K562 (cell line): ENCODE measurements at regions not wholly inside any gene's neighbourhood (a gene's known extent, or its start where the extent isn't known, plus 50 kb on each side); places are given as distances from the start of the nearest gene placed in this dataset.

Experiments used
- ATAC-seq: fragments of 200-7000 bp; cut with Tn5 transposase; 3 replicates; pipeline ENCODE4 v1.9.1; 2020; ENCODE audit warnings: moderate library complexity
- BruUV-seq: library from RNA; stranded (reverse); fragments of 400-500 nt; replicated peaks from 2 replicates; lab custom pipeline; 2021; lab: Mats Ljungman, UMichigan
- CTCF ChIA-PET: fragments of 300-600 bp; formaldehyde crosslinking; extraction: SDS; loops from one replicate; lab custom pipeline; 2021; ENCODE audit warnings: low intra/inter-chr PET ratio; lab: Yijun Ruan, JAX
- POLR2A ChIA-PET: fragments of 300-600, 350-650 bp; sonication (Branson Sonifier 250); formaldehyde crosslinking; extraction: SDS; loops from one replicate; lab custom pipeline; 2021; ENCODE audit warnings: antibody characterized with exemption, inconsistent platforms; lab: Yijun Ruan, JAX
- DNase-seq, 4 experiments: peaks; one replicate each; pipeline versions ENCODE4 v3.0.0 to v3.0.0-alpha.2; 2011 to 2018; ENCODE audit warnings: low spot score in 3 of 4, mixed read lengths in 3 of 4; ENCODE audit errors: extremely low read depth in 1 of 4
- FAIRE-seq: peaks from 2 replicates; lab custom pipeline; 2011; peaks lifted over from hg19 to GRCh38; lab: Jason Lieb, UNC
- H2AFZ ChIP-seq: 2 replicates; pipeline ENCODE4 v1.6.0; 2011; ENCODE audit warnings: low read depth, low read length, control low read depth, inconsistent platforms
- H3K27ac ChIP-seq: fragments of 200-600 bp; 3 replicates; pipeline ENCODE4 v1.8.0; 2011; ENCODE audit warnings: low read depth, mild to moderate bottlenecking, control low read depth, inconsistent platforms, low read length, moderate library complexity, mixed read lengths; ENCODE audit errors: extremely low read depth
- H3K27me3 ChIP-seq, 2 experiments: fragments of 300-600 bp in 1 of 2; 2 replicates in 1 of 2; 3 replicates in 1 of 2; pipeline versions ENCODE4 v1.6.0 to v1.8.0; 2011; ENCODE audit warnings: inconsistent platforms in 2 of 2, low read length in 2 of 2, mild to moderate bottlenecking in 1 of 2, mixed read lengths in 1 of 2, moderate library complexity in 1 of 2; ENCODE audit not compliant: control insufficient read depth in 2 of 2, insufficient read depth in 2 of 2
- H3K36me3 ChIP-seq: fragments of 300-600 bp; 3 replicates; pipeline ENCODE4 v1.8.0; 2011; ENCODE audit warnings: mild to moderate bottlenecking, low read length, inconsistent platforms; ENCODE audit not compliant: control insufficient read depth, insufficient read depth
- H3K4me1 ChIP-seq, 2 experiments: fragments of 200-600 bp in 1 of 2; replicated peaks in 1 of 2; 2 replicates in 1 of 2; 3 replicates in 1 of 2; pipeline versions ENCODE4 v1.5.1 to v1.8.0; 2011; ENCODE audit warnings: inconsistent platforms in 2 of 2, low read length in 2 of 2, mild to moderate bottlenecking in 1 of 2, mixed read lengths in 1 of 2, moderate library complexity in 1 of 2; ENCODE audit not compliant: control insufficient read depth in 2 of 2, insufficient read depth in 2 of 2
- H3K4me2 ChIP-seq: 2 replicates; pipeline ENCODE4 v1.6.1; 2011; ENCODE audit warnings: low read length, control low read depth, inconsistent platforms, mixed read lengths; ENCODE audit not compliant: insufficient read depth
- H3K4me3 ChIP-seq: fragments of 200-600 bp; sonication (generic), shearing (Covaris generic); 2 replicates; pipeline ENCODE4 v1.5.1; 2016; ENCODE audit warnings: control low read depth, inconsistent platforms
- H3K79me2 ChIP-seq: fragments of 200-600 bp; 3 replicates; pipeline ENCODE4 v1.8.0; 2011; ENCODE audit warnings: low read length, inconsistent platforms; ENCODE audit not compliant: control insufficient read depth, insufficient read depth
- H3K9ac ChIP-seq, 2 experiments: 2 replicates each; pipeline versions ENCODE4 v1.6.0 to v1.6.1; 2011; ENCODE audit warnings: low read depth in 2 of 2, low read length in 2 of 2, control low read depth in 1 of 2, inconsistent platforms in 1 of 2, mild to moderate bottlenecking in 1 of 2, mixed read lengths in 1 of 2; ENCODE audit not compliant: insufficient read depth in 1 of 2
- H3K9me1 ChIP-seq: one replicate; pipeline ENCODE4 v1.6.0; 2011; ENCODE audit warnings: inconsistent platforms, mild to moderate bottlenecking, low read length, moderate library complexity; ENCODE audit not compliant: control insufficient read depth, insufficient read depth
- H3K9me3 ChIP-seq: replicated peaks from 2 replicates; pipeline ENCODE4 v1.5.1; 2011; ENCODE audit warnings: low read depth, low read length, inconsistent platforms; ENCODE audit not compliant: control insufficient read depth, insufficient read depth
- H4K20me1 ChIP-seq: replicated peaks from 2 replicates; pipeline ENCODE4 v1.6.1; 2011; ENCODE audit warnings: low read length, inconsistent platforms, mixed read lengths; ENCODE audit not compliant: control insufficient read depth, insufficient read depth
- GTF2E2 ChIP-seq: fragments of 200-800 bp; sonication (Bioruptor generic); IDR thresholded peaks from 2 replicates; pipeline ENCODE4 v1.6.1; 2016; ENCODE audit warnings: missing genetic modification characterization, missing compliant biosample characterization
- MCM3 ChIP-seq: fragments of 450-650 bp; IDR thresholded peaks from 2 replicates; pipeline ENCODE4 v1.6.1; 2016
- MTF1 ChIP-seq: fragments of 250-450 bp; sonication (Bioruptor Pico); IDR thresholded peaks from 2 replicates; pipeline ENCODE4 v1.9.0; 2021; ENCODE audit warnings: moderate library complexity, mild to moderate bottlenecking, inconsistent platforms, borderline replicate concordance
- SMAD1 ChIP-seq: fragments of 150-350 bp; IDR thresholded peaks from 2 replicates; pipeline ENCODE4 v1.6.1; 2014; ENCODE audit warnings: low read length, low read depth; ENCODE audit not compliant: partially characterized antibody
- SMARCB1 ChIP-seq: IDR thresholded peaks from 2 replicates; pipeline ENCODE4 v1.6.1; 2011; ENCODE audit warnings: improper control_type of control experiment, low read depth; ENCODE audit not compliant: insufficient read length
- SREBF1 ChIP-seq: fragments of 150-350 bp; IDR thresholded peaks from 2 replicates; pipeline ENCODE4 v1.6.1; 2014; ENCODE audit warnings: antibody characterized with exemption, low read depth, low read length, borderline replicate concordance
- SRSF1 ChIP-seq: fragments of 200-400 bp; formaldehyde crosslinking; IDR thresholded peaks from 2 replicates; pipeline ENCODE4 v1.6.1; 2017; ENCODE audit warnings: mild to moderate bottlenecking, low read depth, low read length, moderate library complexity
- TGIF2 ChIP-seq: sonication (generic); formaldehyde crosslinking; IDR thresholded peaks from 2 replicates; pipeline ENCODE4 v1.8.1; 2022; ENCODE audit warnings: mild to moderate bottlenecking, missing genetic modification reagents, moderate library complexity
- ZFPM2 ChIP-seq: fragments of 250-450 bp; sonication (Bioruptor Pico); IDR thresholded peaks from 2 replicates; pipeline ENCODE4 v1.5.1; 2022; ENCODE audit warnings: mild to moderate bottlenecking
- ZNF41 ChIP-seq: fragments of 250-450 bp; sonication (Bioruptor Pico); conservative IDR thresholded peaks from 2 replicates; pipeline ENCODE4 v1.4.0; 2020; ENCODE audit warnings: mild to moderate bottlenecking
- ZNF764 ChIP-seq: fragments of 250-450 bp; sonication (Bioruptor Pico); IDR thresholded peaks from 2 replicates; pipeline ENCODE4 v1.4.0; 2020; ENCODE audit warnings: low read depth, mild to moderate bottlenecking, moderate library complexity
- ZNF77 ChIP-seq: fragments of 250-450 bp; sonication (Bioruptor Pico); IDR thresholded peaks from 2 replicates; pipeline ENCODE4 v1.5.0; 2020
- WGBS: fragments of 100-300 bp; shearing (Covaris generic); methylation state at CpG from one replicate; pipeline ENCODE4 v1.1.6; 2016; ENCODE audit warnings: low coverage, mixed read lengths; ENCODE audit not compliant: insufficient coverage; ENCODE audit errors: missing lambda C conversion rate; 5-methylcytosine and 5-hydroxymethylcytosine counted together
- in situ Hi-C: fragments of 300-500 bp; cut with MboI; formaldehyde crosslinking; loops from 4 replicates; pipeline ENCODE4 v1.15.0; 2018; ENCODE audit warnings: inconsistent platforms, mixed read lengths
- intact Hi-C: fragments of 100-400 bp; cut with micrococcal nuclease; formaldehyde crosslinking; loops from 2 replicates; pipeline ENCODE4 v1.14.2; 2022
- TF ChIP-seq, protein P1 (sequence below): fragments of 250-450 bp; sonication (Bioruptor Pico); IDR thresholded peaks from 2 replicates; pipeline ENCODE4 v1.8.0; 2021; ENCODE audit warnings: mild to moderate bottlenecking, moderate library complexity
- TF ChIP-seq, protein P2 (sequence below): fragments of 250-450 bp; sonication (Bioruptor Pico); IDR thresholded peaks from 2 replicates; pipeline ENCODE4 v1.5.0; 2020; ENCODE audit warnings: mild to moderate bottlenecking, borderline replicate concordance
- TF ChIP-seq, protein P3 (sequence below): fragments of 450-650 bp; conservative IDR thresholded peaks from 2 replicates; pipeline ENCODE4 v1.6.1; 2016; ENCODE audit warnings: missing genetic modification characterization, low read depth, mild to moderate bottlenecking, control low read depth, missing compliant biosample characterization
- TF ChIP-seq, protein P4 (sequence below): sonication (generic); formaldehyde crosslinking; IDR thresholded peaks from 2 replicates; pipeline ENCODE4 v1.8.0; 2023; ENCODE audit warnings: mild to moderate bottlenecking, missing genetic modification reagents

DNA sequence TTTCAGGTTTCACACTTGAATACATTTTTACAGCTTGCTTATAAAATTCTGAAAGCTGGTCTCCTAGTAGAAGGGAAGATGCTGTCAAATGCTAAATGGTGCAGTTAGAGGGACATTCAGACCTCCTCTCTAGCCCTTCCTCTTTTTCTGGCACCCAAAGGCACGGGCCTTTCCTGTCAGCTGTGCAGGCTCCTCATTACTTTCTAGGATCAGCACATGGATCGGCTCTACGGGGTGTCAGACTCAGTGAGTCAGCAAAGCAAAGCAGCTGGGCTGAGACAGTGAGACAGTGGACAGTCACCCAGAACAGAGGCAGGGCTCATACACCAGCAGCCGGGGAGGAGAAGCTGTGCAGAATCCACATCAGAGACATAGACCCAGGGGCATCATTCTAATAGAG, 80.0 kb upstream of the TNC start:
- H3K36me3 ChIP-seq = no peaks in the 10 kb centered on the region
- no peaks in the 10 kb centered on the region for H3K9me3 ChIP-seq
- H3K9me1 ChIP-seq = no peaks in the 10 kb centered on the region
- DNase-seq (no peak), FAIRE-seq (no peak), ATAC-seq (no peak)
- ChIA-PET CTCF (no interaction called here), POLR2A (no interaction called here)
- H3K4me3 ChIP-seq = no peak overlapping the region
- in situ Hi-C loops = no loop called here
- BruUV-seq = no TSS peak
- H3K27me3 ChIP-seq = no peaks in the 10 kb centered on the region
- no peak overlapping the region for H2AFZ ChIP-seq
- no peaks in the 10 kb centered on the region for H3K4me1 ChIP-seq
- no peak overlapping the region for H3K9ac ChIP-seq
- H4K20me1 ChIP-seq = no peaks in the 10 kb centered on the region
- no peak overlapping the region for H3K4me2 ChIP-seq
- 0% methylated on average over 4 of the region's 4 CpGs for WGBS
- no peaks in the 10 kb centered on the region for H3K79me2 ChIP-seq
- intact Hi-C loops = no loop called here
- no peak overlapping the region for H3K27ac ChIP-seq
- no peak for TF ChIP-seq SMARCB1
- TF ChIP-seq GTF2E2 (tag) = no peak
- TF ChIP-seq SREBF1 = no peak
- no peak for TF ChIP-seq MCM3
- no peak for TF ChIP-seq SMAD1
- TF ChIP-seq, protein P1, sequence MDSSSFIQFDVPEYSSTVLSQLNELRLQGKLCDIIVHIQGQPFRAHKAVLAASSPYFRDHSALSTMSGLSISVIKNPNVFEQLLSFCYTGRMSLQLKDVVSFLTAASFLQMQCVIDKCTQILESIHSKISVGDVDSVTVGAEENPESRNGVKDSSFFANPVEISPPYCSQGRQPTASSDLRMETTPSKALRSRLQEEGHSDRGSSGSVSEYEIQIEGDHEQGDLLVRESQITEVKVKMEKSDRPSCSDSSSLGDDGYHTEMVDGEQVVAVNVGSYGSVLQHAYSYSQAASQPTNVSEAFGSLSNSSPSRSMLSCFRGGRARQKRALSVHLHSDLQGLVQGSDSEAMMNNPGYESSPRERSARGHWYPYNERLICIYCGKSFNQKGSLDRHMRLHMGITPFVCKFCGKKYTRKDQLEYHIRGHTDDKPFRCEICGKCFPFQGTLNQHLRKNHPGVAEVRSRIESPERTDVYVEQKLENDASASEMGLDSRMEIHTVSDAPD (CRISPR knock-in tag) = no peak
- TF ChIP-seq, protein P2, sequence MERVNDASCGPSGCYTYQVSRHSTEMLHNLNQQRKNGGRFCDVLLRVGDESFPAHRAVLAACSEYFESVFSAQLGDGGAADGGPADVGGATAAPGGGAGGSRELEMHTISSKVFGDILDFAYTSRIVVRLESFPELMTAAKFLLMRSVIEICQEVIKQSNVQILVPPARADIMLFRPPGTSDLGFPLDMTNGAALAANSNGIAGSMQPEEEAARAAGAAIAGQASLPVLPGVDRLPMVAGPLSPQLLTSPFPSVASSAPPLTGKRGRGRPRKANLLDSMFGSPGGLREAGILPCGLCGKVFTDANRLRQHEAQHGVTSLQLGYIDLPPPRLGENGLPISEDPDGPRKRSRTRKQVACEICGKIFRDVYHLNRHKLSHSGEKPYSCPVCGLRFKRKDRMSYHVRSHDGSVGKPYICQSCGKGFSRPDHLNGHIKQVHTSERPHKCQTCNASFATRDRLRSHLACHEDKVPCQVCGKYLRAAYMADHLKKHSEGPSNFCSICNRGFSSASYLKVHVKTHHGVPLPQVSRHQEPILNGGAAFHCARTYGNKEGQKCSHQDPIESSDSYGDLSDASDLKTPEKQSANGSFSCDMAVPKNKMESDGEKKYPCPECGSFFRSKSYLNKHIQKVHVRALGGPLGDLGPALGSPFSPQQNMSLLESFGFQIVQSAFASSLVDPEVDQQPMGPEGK (CRISPR knock-in tag) = no peak
- TF ChIP-seq, protein P3, sequence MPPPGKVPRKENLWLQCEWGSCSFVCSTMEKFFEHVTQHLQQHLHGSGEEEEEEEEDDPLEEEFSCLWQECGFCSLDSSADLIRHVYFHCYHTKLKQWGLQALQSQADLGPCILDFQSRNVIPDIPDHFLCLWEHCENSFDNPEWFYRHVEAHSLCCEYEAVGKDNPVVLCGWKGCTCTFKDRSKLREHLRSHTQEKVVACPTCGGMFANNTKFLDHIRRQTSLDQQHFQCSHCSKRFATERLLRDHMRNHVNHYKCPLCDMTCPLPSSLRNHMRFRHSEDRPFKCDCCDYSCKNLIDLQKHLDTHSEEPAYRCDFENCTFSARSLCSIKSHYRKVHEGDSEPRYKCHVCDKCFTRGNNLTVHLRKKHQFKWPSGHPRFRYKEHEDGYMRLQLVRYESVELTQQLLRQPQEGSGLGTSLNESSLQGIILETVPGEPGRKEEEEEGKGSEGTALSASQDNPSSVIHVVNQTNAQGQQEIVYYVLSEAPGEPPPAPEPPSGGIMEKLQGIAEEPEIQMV (tag) = no peak
- no peak for TF ChIP-seq ZNF41 (CRISPR knock-in tag)
- TF ChIP-seq, protein P4, sequence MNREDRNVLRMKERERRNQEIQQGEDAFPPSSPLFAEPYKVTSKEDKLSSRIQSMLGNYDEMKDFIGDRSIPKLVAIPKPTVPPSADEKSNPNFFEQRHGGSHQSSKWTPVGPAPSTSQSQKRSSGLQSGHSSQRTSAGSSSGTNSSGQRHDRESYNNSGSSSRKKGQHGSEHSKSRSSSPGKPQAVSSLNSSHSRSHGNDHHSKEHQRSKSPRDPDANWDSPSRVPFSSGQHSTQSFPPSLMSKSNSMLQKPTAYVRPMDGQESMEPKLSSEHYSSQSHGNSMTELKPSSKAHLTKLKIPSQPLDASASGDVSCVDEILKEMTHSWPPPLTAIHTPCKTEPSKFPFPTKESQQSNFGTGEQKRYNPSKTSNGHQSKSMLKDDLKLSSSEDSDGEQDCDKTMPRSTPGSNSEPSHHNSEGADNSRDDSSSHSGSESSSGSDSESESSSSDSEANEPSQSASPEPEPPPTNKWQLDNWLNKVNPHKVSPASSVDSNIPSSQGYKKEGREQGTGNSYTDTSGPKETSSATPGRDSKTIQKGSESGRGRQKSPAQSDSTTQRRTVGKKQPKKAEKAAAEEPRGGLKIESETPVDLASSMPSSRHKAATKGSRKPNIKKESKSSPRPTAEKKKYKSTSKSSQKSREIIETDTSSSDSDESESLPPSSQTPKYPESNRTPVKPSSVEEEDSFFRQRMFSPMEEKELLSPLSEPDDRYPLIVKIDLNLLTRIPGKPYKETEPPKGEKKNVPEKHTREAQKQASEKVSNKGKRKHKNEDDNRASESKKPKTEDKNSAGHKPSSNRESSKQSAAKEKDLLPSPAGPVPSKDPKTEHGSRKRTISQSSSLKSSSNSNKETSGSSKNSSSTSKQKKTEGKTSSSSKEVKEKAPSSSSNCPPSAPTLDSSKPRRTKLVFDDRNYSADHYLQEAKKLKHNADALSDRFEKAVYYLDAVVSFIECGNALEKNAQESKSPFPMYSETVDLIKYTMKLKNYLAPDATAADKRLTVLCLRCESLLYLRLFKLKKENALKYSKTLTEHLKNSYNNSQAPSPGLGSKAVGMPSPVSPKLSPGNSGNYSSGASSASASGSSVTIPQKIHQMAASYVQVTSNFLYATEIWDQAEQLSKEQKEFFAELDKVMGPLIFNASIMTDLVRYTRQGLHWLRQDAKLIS (CRISPR knock-in tag) = no peak
- no peak for TF ChIP-seq SRSF1
- no peak for TF ChIP-seq MTF1 (CRISPR knock-in tag)
- TF ChIP-seq TGIF2 = no peak
- TF ChIP-seq ZFPM2 (CRISPR knock-in tag) = no peak
- no peak for TF ChIP-seq ZNF764 (CRISPR knock-in tag)
- no peak for TF ChIP-seq ZNF77 (CRISPR knock-in tag)
